ENCODE measurements at regions not wholly inside any gene's neighbourhood (a gene's known extent, or its start where the extent isn't known, plus 50 kb on each side); places are given as distances from the start of the nearest gene placed in this dataset.

DNA sequence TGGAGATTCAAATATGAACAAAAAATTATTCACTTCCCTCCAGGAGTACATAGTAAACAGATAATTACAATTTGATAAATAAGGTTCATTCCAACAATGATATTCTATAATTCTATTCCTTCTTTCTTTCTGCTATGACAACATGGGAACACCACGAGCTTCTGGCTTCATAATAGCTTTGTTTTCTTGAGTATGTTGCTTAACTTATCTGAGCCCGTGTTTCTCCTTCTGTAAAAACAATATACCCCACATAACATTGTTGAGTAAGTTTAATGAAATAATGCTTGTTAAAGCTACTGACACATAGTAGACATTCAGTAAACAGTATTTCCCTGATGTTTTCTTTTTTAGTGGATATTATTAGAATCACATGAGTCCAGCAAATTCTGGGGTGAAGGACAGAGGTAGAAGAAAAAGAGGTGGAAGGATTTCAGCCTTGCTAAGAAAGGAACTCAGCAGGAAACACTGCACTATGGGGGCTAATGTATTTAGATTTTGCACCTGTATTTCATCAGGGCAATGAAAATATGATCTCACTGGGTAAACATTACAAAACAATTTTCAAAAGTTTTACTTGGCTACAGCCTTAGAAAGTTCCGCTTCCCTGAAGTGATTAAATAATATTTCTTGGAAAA, 430.8 kb upstream of the C1orf87 start:
- Histone ChIP-seq H3K4me2 (ENCODE audit: control insufficient read depth, extremely low read depth, insufficient read depth, low read depth, low read length) (no peak overlapping the region), H3K9me1 (ENCODE audit: control insufficient read depth, extremely low read depth, insufficient read depth, low read length) (no peaks in the 10 kb centered on the region), H3K79me2 (ENCODE audit: control insufficient read depth, insufficient read depth, low read length) (no peaks in the 10 kb centered on the region), H3K9me3 (ENCODE audit: control insufficient read depth, low read depth, low read length) (no peaks in the 10 kb centered on the region), H3K27ac (ENCODE audit: control insufficient read depth, insufficient read depth, low read length) (no peak overlapping the region), H3K36me3 (ENCODE audit: control insufficient read depth in 2 of 2, extremely low read depth in 1 of 2, insufficient read depth in 2 of 2, low read length in 2 of 2) (no peaks in the 10 kb centered on the region), H3K4me1 (ENCODE audit: control insufficient read depth, extremely low read depth, insufficient read depth, low read length) (no peaks in the 10 kb centered on the region), H3K4me3 (ENCODE audit: control insufficient read depth in 2 of 3, extremely low read depth in 1 of 3, insufficient read depth in 2 of 3, low read depth in 1 of 3, low read length in 3 of 3) (no peak overlapping the region), H4K20me1 (ENCODE audit: control insufficient read depth, extremely low read depth, insufficient read depth, low read length) (no peaks in the 10 kb centered on the region), H3K27me3 (ENCODE audit: control insufficient read depth, extremely low read depth, insufficient read depth, low read length) (no peaks in the 10 kb centered on the region), H2AFZ (ENCODE audit: control insufficient read depth, low read length) (no peak overlapping the region), H3K9ac (ENCODE audit: control insufficient read depth, extremely low read depth, insufficient read depth, low read length) (no peak overlapping the region)
- DNase-seq (ENCODE audit: low read depth, low spot score) (no peak), FAIRE-seq (no peak)
- dilution Hi-C loops (cut with MboI; ENCODE audit: extremely low pct_ligation_motif_present, low sequenced_read_pairs) = no loop called here
- TF ChIP-seq, protein P1, sequence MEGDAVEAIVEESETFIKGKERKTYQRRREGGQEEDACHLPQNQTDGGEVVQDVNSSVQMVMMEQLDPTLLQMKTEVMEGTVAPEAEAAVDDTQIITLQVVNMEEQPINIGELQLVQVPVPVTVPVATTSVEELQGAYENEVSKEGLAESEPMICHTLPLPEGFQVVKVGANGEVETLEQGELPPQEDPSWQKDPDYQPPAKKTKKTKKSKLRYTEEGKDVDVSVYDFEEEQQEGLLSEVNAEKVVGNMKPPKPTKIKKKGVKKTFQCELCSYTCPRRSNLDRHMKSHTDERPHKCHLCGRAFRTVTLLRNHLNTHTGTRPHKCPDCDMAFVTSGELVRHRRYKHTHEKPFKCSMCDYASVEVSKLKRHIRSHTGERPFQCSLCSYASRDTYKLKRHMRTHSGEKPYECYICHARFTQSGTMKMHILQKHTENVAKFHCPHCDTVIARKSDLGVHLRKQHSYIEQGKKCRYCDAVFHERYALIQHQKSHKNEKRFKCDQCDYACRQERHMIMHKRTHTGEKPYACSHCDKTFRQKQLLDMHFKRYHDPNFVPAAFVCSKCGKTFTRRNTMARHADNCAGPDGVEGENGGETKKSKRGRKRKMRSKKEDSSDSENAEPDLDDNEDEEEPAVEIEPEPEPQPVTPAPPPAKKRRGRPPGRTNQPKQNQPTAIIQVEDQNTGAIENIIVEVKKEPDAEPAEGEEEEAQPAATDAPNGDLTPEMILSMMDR (optimal IDR thresholded peaks at IDR 0.05 in 1 of 3, IDR thresholded peaks at IDR 0.05 in 1 of 3, conservative IDR thresholded peaks at IDR 0.05 in 1 of 3; ENCODE audit: extremely low read depth in 1 of 3, insufficient read depth in 2 of 3, low read length in 3 of 3) = no peak
- TF ChIP-seq EZH2 (IDR thresholded peaks at IDR 0.05; ENCODE audit: low read length) = no peak

DNA sequence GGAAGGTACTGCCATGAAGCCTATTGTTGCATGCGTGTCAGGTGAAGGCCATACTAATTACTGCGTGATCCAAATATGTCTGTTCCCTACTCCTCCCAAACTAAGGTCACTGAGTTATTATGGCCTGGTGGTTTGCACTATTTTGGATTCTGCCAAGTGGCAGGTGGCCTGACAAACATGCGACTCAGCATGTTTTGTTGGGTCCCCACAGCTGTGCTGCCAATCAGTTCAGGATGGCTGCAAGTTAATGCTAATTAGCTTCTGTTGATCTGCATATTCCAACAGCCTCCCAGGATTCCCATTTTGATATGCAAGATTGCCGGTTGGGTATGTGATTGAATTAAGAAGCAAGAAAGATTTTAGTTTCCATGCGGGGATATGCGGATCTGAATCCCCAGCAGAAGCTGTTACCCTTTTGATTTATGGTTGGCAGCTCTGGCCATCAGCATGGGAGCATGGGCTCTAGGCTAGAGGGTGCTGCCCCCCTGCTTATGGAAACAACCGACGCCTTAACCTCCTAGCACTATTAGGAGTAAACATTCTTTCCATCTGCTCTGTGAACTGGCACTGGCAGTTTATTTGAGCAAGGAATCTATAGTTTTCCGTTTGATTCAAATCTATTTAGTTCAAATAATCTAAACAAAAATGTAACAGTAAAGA, 429.8 kb upstream of the C1orf87 start:
- Histone ChIP-seq H3K9ac (ENCODE audit: control insufficient read depth, extremely low read depth, insufficient read depth, low read length) (no peak overlapping the region), H3K27me3 (ENCODE audit: control insufficient read depth, extremely low read depth, insufficient read depth, low read length) (no peaks in the 10 kb centered on the region), H3K9me1 (ENCODE audit: control insufficient read depth, extremely low read depth, insufficient read depth, low read length) (no peaks in the 10 kb centered on the region), H3K4me1 (ENCODE audit: control insufficient read depth, extremely low read depth, insufficient read depth, low read length) (no peaks in the 10 kb centered on the region), H3K9me3 (ENCODE audit: control insufficient read depth, low read depth, low read length) (no peaks in the 10 kb centered on the region), H4K20me1 (ENCODE audit: control insufficient read depth, extremely low read depth, insufficient read depth, low read length) (no peaks in the 10 kb centered on the region), H3K4me2 (ENCODE audit: control insufficient read depth, extremely low read depth, insufficient read depth, low read depth, low read length) (no peak overlapping the region), H3K27ac (ENCODE audit: control insufficient read depth, insufficient read depth, low read length) (no peak overlapping the region), H3K79me2 (ENCODE audit: control insufficient read depth, insufficient read depth, low read length) (no peaks in the 10 kb centered on the region), H2AFZ (ENCODE audit: control insufficient read depth, low read length) (no peak overlapping the region), H3K36me3 (ENCODE audit: control insufficient read depth in 2 of 2, extremely low read depth in 1 of 2, insufficient read depth in 2 of 2, low read length in 2 of 2) (no peaks in the 10 kb centered on the region), H3K4me3 (ENCODE audit: control insufficient read depth in 2 of 3, extremely low read depth in 1 of 3, insufficient read depth in 2 of 3, low read depth in 1 of 3, low read length in 3 of 3) (no peak overlapping the region)
- DNase-seq (ENCODE audit: low read depth, low spot score) (no peak), FAIRE-seq (no peak)
- dilution Hi-C loops (cut with MboI; ENCODE audit: extremely low pct_ligation_motif_present, low sequenced_read_pairs) = no loop called here
- TF ChIP-seq, protein P1 (optimal IDR thresholded peaks at IDR 0.05 in 1 of 3, IDR thresholded peaks at IDR 0.05 in 1 of 3, conservative IDR thresholded peaks at IDR 0.05 in 1 of 3; ENCODE audit: extremely low read depth in 1 of 3, insufficient read depth in 2 of 3, low read length in 3 of 3) = no peak
- TF ChIP-seq EZH2 (IDR thresholded peaks at IDR 0.05; ENCODE audit: low read length) = no peak

Data from keratinocyte (primary cell).